ENCODE measurements at regions not wholly inside any gene's neighbourhood (a gene's known extent, or its start where the extent isn't known, plus 50 kb on each side); places are given as distances from the start of the nearest gene placed in this dataset.

- no peak for DNase-seq (ENCODE audit: low spot score)
Observed at GRCh38 chr10:78876449-78876848, 192.3 kb upstream of the ZMIZ1 start.

- no peak for DNase-seq (ENCODE audit: low spot score)
Observed at GRCh38 chr10:78879621-78880020, 189.1 kb upstream of the ZMIZ1 start.

GRCh38 chr10:78886129-78886528 is 182.6 kb upstream of the ZMIZ1 start:
- DNase-seq (ENCODE audit: low spot score): no peak

- DNase-seq (ENCODE audit: low spot score): no peak
Observed at GRCh38 chr10:78889536-78890063, 179.2 kb upstream of the ZMIZ1 start.

- no peak for DNase-seq (ENCODE audit: low spot score)
Observed at GRCh38 chr10:78890506-78890905, 178.3 kb upstream of the ZMIZ1 start.

GRCh38 chr10:78891741-78892140 is 177.0 kb upstream of the ZMIZ1 start:
- DNase-seq (ENCODE audit: low spot score): no peak

- no peak for DNase-seq (ENCODE audit: low spot score)
Observed at GRCh38 chr10:78892338-78893176, 176.2 kb upstream of the ZMIZ1 start.

GRCh38 chr10:78893217-78893616 is 175.5 kb upstream of the ZMIZ1 start:
- DNase-seq (ENCODE audit: low spot score): no peak

GRCh38 chr10:78894089-78894840 is 174.5 kb upstream of the ZMIZ1 start:
- DNase-seq (ENCODE audit: low spot score): no peak

- no peak for DNase-seq (ENCODE audit: low spot score)
Observed at GRCh38 chr10:78894841-78895195, 173.9 kb upstream of the ZMIZ1 start.

GRCh38 chr10:78895469-78895868 is 173.3 kb upstream of the ZMIZ1 start:
- DNase-seq (ENCODE audit: low spot score): no peak

GRCh38 chr10:78896159-78896928 is 172.4 kb upstream of the ZMIZ1 start:
- no peak for DNase-seq (ENCODE audit: low spot score)

GRCh38 chr10:78898341-78899097 is 170.2 kb upstream of the ZMIZ1 start:
- DNase-seq (ENCODE audit: low spot score): no peak

GRCh38 chr10:78899098-78899754 is 169.5 kb upstream of the ZMIZ1 start:
- DNase-seq (ENCODE audit: low spot score): no peak

GRCh38 chr10:78899996-78900714 is 168.6 kb upstream of the ZMIZ1 start:
- DNase-seq (ENCODE audit: low spot score): no peak

- DNase-seq (ENCODE audit: low spot score): no peak
Observed at GRCh38 chr10:78900715-78901430, 167.9 kb upstream of the ZMIZ1 start.

- DNase-seq (ENCODE audit: low spot score): no peak
Observed at GRCh38 chr10:78901694-78902093, 167.1 kb upstream of the ZMIZ1 start.

- DNase-seq (ENCODE audit: low spot score): no peak
Observed at GRCh38 chr10:78902815-78903214, 166.0 kb upstream of the ZMIZ1 start.

GRCh38 chr10:78903341-78903940 is 165.3 kb upstream of the ZMIZ1 start:
- DNase-seq (ENCODE audit: low spot score): no peak
